GM18907 (cell line): ENCODE measurements at regions not wholly inside any gene's neighbourhood (a gene's known extent, or its start where the extent isn't known, plus 50 kb on each side); places are given as distances from the start of the nearest gene placed in this dataset.

Experiments
- ATAC-seq: cut with Tn5 transposase; IDR thresholded peaks from one replicate; pipeline ENCODE4 v1.9.1; 2021; ENCODE audit warnings: mild to moderate bottlenecking, moderate library complexity; ENCODE audit not compliant: unreplicated experiment

- no peak for ATAC-seq
Measured at GRCh38 chr5:18977880-18978279, 1010.1 kb downstream of the CDH18 start.

- no peak for ATAC-seq
Measured at GRCh38 chr5:18984559-18985080, 1003.4 kb downstream of the CDH18 start.

- no peak for ATAC-seq
Measured at GRCh38 chr5:18985171-18985758, 1002.7 kb downstream of the CDH18 start.

- ATAC-seq: no peak
Measured at GRCh38 chr5:18987101-18987500, 1000.9 kb downstream of the CDH18 start.

- ATAC-seq: no peak
Measured at GRCh38 chr5:18990852-18991251, 997.1 kb downstream of the CDH18 start.

- no peak for ATAC-seq
Measured at GRCh38 chr5:18992264-18992663, 995.7 kb downstream of the CDH18 start.

GRCh38 chr5:18999478-18999877, 988.5 kb downstream of the CDH18 start:
- no peak for ATAC-seq

- ATAC-seq: no peak
Measured at GRCh38 chr5:19001054-19001453, 986.9 kb downstream of the CDH18 start.

GRCh38 chr5:19001539-19001938, 986.5 kb downstream of the CDH18 start:
- no peak for ATAC-seq

- ATAC-seq: no peak
Measured at GRCh38 chr5:19002111-19002510, 985.9 kb downstream of the CDH18 start.

- ATAC-seq: no peak
Measured at GRCh38 chr5:19018822-19019221, 969.2 kb downstream of the CDH18 start.

- no peak for ATAC-seq
Measured at GRCh38 chr5:19031491-19031890, 956.5 kb downstream of the CDH18 start.

- no peak for ATAC-seq
Measured at GRCh38 chr5:19035816-19036215, 952.2 kb downstream of the CDH18 start.

- no peak for ATAC-seq
Measured at GRCh38 chr5:19042106-19042505, 945.9 kb downstream of the CDH18 start.

GRCh38 chr5:19044311-19044710, 943.7 kb downstream of the CDH18 start:
- ATAC-seq: no peak

- ATAC-seq: no peak
Measured at GRCh38 chr5:19044931-19045695, 942.9 kb downstream of the CDH18 start.

GRCh38 chr5:19047277-19047676, 940.7 kb downstream of the CDH18 start:
- ATAC-seq: no peak

GRCh38 chr5:19048726-19049125, 939.3 kb downstream of the CDH18 start:
- ATAC-seq: no peak

GRCh38 chr5:19058216-19058615, 929.8 kb downstream of the CDH18 start:
- no peak for ATAC-seq

- ATAC-seq: no peak
Measured at GRCh38 chr5:19064094-19064493, 923.9 kb downstream of the CDH18 start.

- ATAC-seq: no peak
Measured at GRCh38 chr5:19067741-19068140, 920.3 kb downstream of the CDH18 start.

- ATAC-seq: no peak
Measured at GRCh38 chr5:19098434-19098833, 889.6 kb downstream of the CDH18 start.
